Gastroesophageal sphincter (tissue), 4 donors: ENCODE measurements at regions not wholly inside any gene's neighbourhood (a gene's known extent, or its start where the extent isn't known, plus 50 kb on each side); places are given as distances from the start of the nearest gene placed in this dataset.

Source experiments
- ATAC-seq: fragments of 150-250 bp; one replicate; pipeline ENCODE4 v1.9.1; 2016; ENCODE audit warnings: mild to moderate bottlenecking, moderate library complexity
- H3K27ac ChIP-seq, 4 donors: fragments of 200-600 bp; sonication (generic) in 3 of 4; 1 replicate in 3 of 4; 2 replicates in 1 of 4; pipeline ENCODE4 v1.5.1; 2016 to 2019
- H3K27me3 ChIP-seq: fragments of 200-600 bp; sonication (generic); one replicate; pipeline ENCODE4 v1.5.1; 2019
- H3K36me3 ChIP-seq, 2 donors: fragments of 200-600 bp; sonication (generic); one replicate each; pipeline ENCODE4 v1.5.1; 2019; ENCODE audit warnings: control low read depth in 1 of 2
- H3K4me1 ChIP-seq, 3 donors: fragments of 200-600 bp; sonication (generic); 1 replicate in 2 of 3; 2 replicates in 1 of 3; pipeline ENCODE4 v1.5.1; 2016 to 2019; ENCODE audit warnings: control low read depth in 2 of 3
- H3K4me3 ChIP-seq, 2 donors: fragments of 200-600 bp; sonication (generic); one replicate each; pipeline ENCODE4 v1.5.1; 2019; ENCODE audit warnings: mild to moderate bottlenecking in 1 of 2, moderate library complexity in 1 of 2
- H3K9me3 ChIP-seq, 3 donors: fragments of 200-600 bp; sonication (generic); one replicate each; pipeline ENCODE4 v1.5.1; 2017 to 2019; ENCODE audit warnings: control low read depth in 2 of 3
- CTCF ChIP-seq, 4 experiments: fragments of 200-600 bp in 2 of 4; fragments of 450-650 bp in 2 of 4; sonication (generic) in 1 of 4; IDR thresholded peaks; one replicate each; pipeline ENCODE4 v1.5.1; 2017 to 2019; ENCODE audit warnings: antibody characterized with exemption in 4 of 4, mild to moderate bottlenecking in 2 of 4, moderate library complexity in 2 of 4
- EP300 ChIP-seq: sonication (generic); formaldehyde crosslinking; IDR thresholded peaks from one replicate; pipeline ENCODE4 v1.6.1; 2017; ENCODE audit warnings: antibody characterized with exemption, mild to moderate bottlenecking
- POLR2A ChIP-seq, 2 donors: fragments of 450-650 bp; IDR thresholded peaks; one replicate each; pipeline ENCODE4 v1.6.1; 2017; ENCODE audit warnings: antibody characterized with exemption in 2 of 2, mild to moderate bottlenecking in 2 of 2, moderate library complexity in 1 of 2
- POLR2AphosphoS5 ChIP-seq: sonication (generic); formaldehyde crosslinking; IDR thresholded peaks from one replicate; pipeline ENCODE4 v1.6.1; 2017; ENCODE audit warnings: antibody characterized with exemption
- WGBS, 2 donors: methylation state at CpG; one replicate each; pipeline ENCODE4 v1.1.5; 2018; ENCODE audit warnings: low coverage in 1 of 2; 5-methylcytosine and 5-hydroxymethylcytosine counted together

GRCh38 chr14:94889520-94890312 lies 119.8 kb upstream of the GSC start:
- WGBS, 2 donors = 85 to 88% methylated on average over 5 to 6 of the region's 6 CpGs
- ATAC-seq = no peak
- Histone ChIP-seq H3K27me3 (no peaks in the 10 kb centered on the region), H3K27ac (no peak overlapping the region), H3K36me3 (no peaks in the 10 kb centered on the region), H3K9me3 (no peaks in the 10 kb centered on the region), H3K4me1 (no peaks in the 10 kb centered on the region), H3K4me3 (no peak overlapping the region)
- TF ChIP-seq EP300 (no peak), CTCF (IDR thresholded peaks at IDR 0.05) (no peak), POLR2AphosphoS5 (no peak), POLR2A (IDR thresholded peaks at IDR 0.05) (no peak)

GRCh38 chr14:94888121-94888520 lies 118.2 kb upstream of the GSC start:
- Histone ChIP-seq H3K4me1 (no peaks in the 10 kb centered on the region), H3K9me3 (no peaks in the 10 kb centered on the region), H3K27me3 (no peaks in the 10 kb centered on the region), H3K36me3 (no peaks in the 10 kb centered on the region), H3K27ac (no peak overlapping the region), H3K4me3 (no peak overlapping the region)
- ATAC-seq = no peak
- no peak for TF ChIP-seq CTCF (IDR thresholded peaks at IDR 0.05)
- TF ChIP-seq EP300 = no peak
- no peak for TF ChIP-seq POLR2AphosphoS5
- no peak for TF ChIP-seq POLR2A (IDR thresholded peaks at IDR 0.05)
- WGBS, 2 donors = 72 to 80% methylated on average over 1 to 4 of the region's 12 CpGs

- Histone ChIP-seq H3K27ac (no peak overlapping the region), H3K27me3 (no peaks in the 10 kb centered on the region), H3K9me3 (no peaks in the 10 kb centered on the region), H3K4me3 (no peak overlapping the region), H3K4me1 (no peaks in the 10 kb centered on the region), H3K36me3 (no peaks in the 10 kb centered on the region)
- no peak for TF ChIP-seq EP300
- TF ChIP-seq POLR2AphosphoS5 = no peak
- TF ChIP-seq CTCF (IDR thresholded peaks at IDR 0.05) = no peak
- no peak for TF ChIP-seq POLR2A (IDR thresholded peaks at IDR 0.05)
- no peak for ATAC-seq
- WGBS, 2 donors = 100% methylated on average over 3 of the region's 10 CpGs; no CpG with 5 or more reads in 1 of the 2 donors
Measured at GRCh38 chr14:94887591-94887990, 117.7 kb upstream of the GSC start.

GRCh38 chr14:94886931-94887330 lies 117.0 kb upstream of the GSC start:
- H3K27me3 ChIP-seq = no peaks in the 10 kb centered on the region
- no peaks in the 10 kb centered on the region for H3K36me3 ChIP-seq
- WGBS, 2 donors = 60% methylated on average over 2 of the region's 7 CpGs; no CpG with 5 or more reads in 1 of the 2 donors
- H3K4me1 ChIP-seq = no peaks in the 10 kb centered on the region
- ATAC-seq = no peak
- H3K27ac ChIP-seq = no peak overlapping the region
- H3K4me3 ChIP-seq = no peak overlapping the region
- H3K9me3 ChIP-seq = no peaks in the 10 kb centered on the region
- no peak for TF ChIP-seq POLR2A (IDR thresholded peaks at IDR 0.05)
- TF ChIP-seq EP300 = no peak
- no peak for TF ChIP-seq POLR2AphosphoS5
- no peak for TF ChIP-seq CTCF (IDR thresholded peaks at IDR 0.05)

- no peaks in the 10 kb centered on the region for H3K4me1 ChIP-seq
- no peak for ATAC-seq
Measured at GRCh38 chr14:94885481-94886155, 115.7 kb upstream of the GSC start.

More at GRCh38 chr14:94885481-94886155, 115.7 kb upstream of the GSC start:
- Histone ChIP-seq H3K36me3 (no peaks in the 10 kb centered on the region), H3K27me3 (no peaks in the 10 kb centered on the region), H3K4me3 (no peak overlapping the region), H3K27ac (no peak overlapping the region), H3K9me3 (no peaks in the 10 kb centered on the region)
- TF ChIP-seq POLR2A (IDR thresholded peaks at IDR 0.05) (no peak), EP300 (no peak), POLR2AphosphoS5 (no peak), CTCF (IDR thresholded peaks at IDR 0.05) (no peak)
- WGBS, 2 donors = 69 to 71% methylated on average over 1 to 3 of the region's 5 CpGs
